ENCODE measurements at regions not wholly inside any gene's neighbourhood (a gene's known extent, or its start where the extent isn't known, plus 50 kb on each side); places are given as distances from the start of the nearest gene placed in this dataset.

DNA sequence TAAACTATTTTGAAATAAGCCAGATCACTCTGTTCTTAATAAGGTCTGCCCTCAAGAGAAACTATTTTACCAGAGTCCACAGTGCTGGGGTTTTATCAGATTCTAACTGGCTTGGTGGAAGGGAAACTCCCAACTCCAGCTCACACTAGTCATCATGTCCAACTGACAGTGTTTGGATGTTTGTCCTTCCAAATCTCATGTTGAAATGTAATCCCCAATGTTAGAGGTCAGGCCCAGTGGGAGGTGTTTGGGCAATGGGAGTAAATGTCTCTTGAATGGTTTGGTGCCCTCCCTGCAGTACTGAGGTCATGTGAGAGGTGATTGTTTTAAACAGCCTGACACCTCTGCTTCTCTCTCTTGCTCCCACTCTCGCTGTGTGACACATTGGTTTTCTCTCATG is 1301.0 kb upstream of the CDH8 start:
- no peak for TF ChIP-seq POLR2A (IDR thresholded peaks at IDR 0.05)
- TF ChIP-seq, protein P1, sequence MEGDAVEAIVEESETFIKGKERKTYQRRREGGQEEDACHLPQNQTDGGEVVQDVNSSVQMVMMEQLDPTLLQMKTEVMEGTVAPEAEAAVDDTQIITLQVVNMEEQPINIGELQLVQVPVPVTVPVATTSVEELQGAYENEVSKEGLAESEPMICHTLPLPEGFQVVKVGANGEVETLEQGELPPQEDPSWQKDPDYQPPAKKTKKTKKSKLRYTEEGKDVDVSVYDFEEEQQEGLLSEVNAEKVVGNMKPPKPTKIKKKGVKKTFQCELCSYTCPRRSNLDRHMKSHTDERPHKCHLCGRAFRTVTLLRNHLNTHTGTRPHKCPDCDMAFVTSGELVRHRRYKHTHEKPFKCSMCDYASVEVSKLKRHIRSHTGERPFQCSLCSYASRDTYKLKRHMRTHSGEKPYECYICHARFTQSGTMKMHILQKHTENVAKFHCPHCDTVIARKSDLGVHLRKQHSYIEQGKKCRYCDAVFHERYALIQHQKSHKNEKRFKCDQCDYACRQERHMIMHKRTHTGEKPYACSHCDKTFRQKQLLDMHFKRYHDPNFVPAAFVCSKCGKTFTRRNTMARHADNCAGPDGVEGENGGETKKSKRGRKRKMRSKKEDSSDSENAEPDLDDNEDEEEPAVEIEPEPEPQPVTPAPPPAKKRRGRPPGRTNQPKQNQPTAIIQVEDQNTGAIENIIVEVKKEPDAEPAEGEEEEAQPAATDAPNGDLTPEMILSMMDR (IDR thresholded peaks at IDR 0.05) = no peak

All from prostate gland (tissue), 2 donors.